HCEC 1CT (cell line): ENCODE measurements at regions not wholly inside any gene's neighbourhood (a gene's known extent, or its start where the extent isn't known, plus 50 kb on each side); places are given as distances from the start of the nearest gene placed in this dataset.

Experiments
- DNase-seq: peaks from one replicate; pipeline ENCODE4 v3.0.0-alpha.2; 2017

GRCh38 chr6:132868057-132868456 is 53.7 kb downstream of the RPS12 start:
- no peak for DNase-seq

- DNase-seq: no peak
Measured at GRCh38 chr6:132872923-132873322, 58.6 kb downstream of the RPS12 start.

GRCh38 chr6:132877003-132877402 is 62.6 kb downstream of the RPS12 start:
- DNase-seq: no peak

- DNase-seq: no peak
Measured at GRCh38 chr6:132887204-132887603, 72.8 kb downstream of the RPS12 start.

GRCh38 chr6:132888701-132889100 is 74.3 kb downstream of the RPS12 start:
- DNase-seq: no peak

GRCh38 chr6:132892929-132893771 is 78.8 kb downstream of the RPS12 start:
- no peak for DNase-seq

- DNase-seq: no peak
Measured at GRCh38 chr6:132893772-132894490, 79.6 kb downstream of the RPS12 start.

- no peak for DNase-seq
Measured at GRCh38 chr6:132898376-132898775, 84.0 kb downstream of the RPS12 start.

- DNase-seq: no peak
Measured at GRCh38 chr6:132900849-132901248, 86.5 kb downstream of the RPS12 start.

- DNase-seq: no peak
Measured at GRCh38 chr6:132902901-132903300, 88.5 kb downstream of the RPS12 start.

GRCh38 chr6:132907231-132907630 is 92.9 kb downstream of the RPS12 start:
- peak; percentile 60 for DNase-seq

- peak; percentile 90 for DNase-seq
Measured at GRCh38 chr6:132907914-132908313, 93.5 kb downstream of the RPS12 start.

GRCh38 chr6:132909742-132910141 is 95.4 kb downstream of the RPS12 start:
- DNase-seq: no peak

- DNase-seq: no peak
Measured at GRCh38 chr6:132910759-132911158, 96.4 kb downstream of the RPS12 start.

GRCh38 chr6:132919045-132919860 is 104.9 kb downstream of the RPS12 start:
- peak; percentile 97 for DNase-seq

GRCh38 chr6:132927713-132928112 is 113.3 kb downstream of the RPS12 start:
- DNase-seq: no peak

GRCh38 chr6:132929141-132929540 is 114.8 kb downstream of the RPS12 start:
- no peak for DNase-seq

GRCh38 chr6:132931313-132931712 is 116.9 kb downstream of the RPS12 start:
- no peak for DNase-seq

- DNase-seq: peak; percentile 87
Measured at GRCh38 chr6:132931936-132932514, 117.7 kb downstream of the RPS12 start.

GRCh38 chr6:132932588-132932987 is 118.2 kb downstream of the RPS12 start:
- no peak for DNase-seq

GRCh38 chr6:132933090-132933489 is 118.7 kb downstream of the RPS12 start:
- DNase-seq: no peak

- DNase-seq: no peak
Measured at GRCh38 chr6:132934496-132934895, 120.1 kb downstream of the RPS12 start.

- DNase-seq: no peak
Measured at GRCh38 chr6:132936646-132937045, 122.3 kb downstream of the RPS12 start.
